ENCODE measurements at regions not wholly inside any gene's neighbourhood (a gene's known extent, or its start where the extent isn't known, plus 50 kb on each side); places are given as distances from the start of the nearest gene placed in this dataset.

DNA sequence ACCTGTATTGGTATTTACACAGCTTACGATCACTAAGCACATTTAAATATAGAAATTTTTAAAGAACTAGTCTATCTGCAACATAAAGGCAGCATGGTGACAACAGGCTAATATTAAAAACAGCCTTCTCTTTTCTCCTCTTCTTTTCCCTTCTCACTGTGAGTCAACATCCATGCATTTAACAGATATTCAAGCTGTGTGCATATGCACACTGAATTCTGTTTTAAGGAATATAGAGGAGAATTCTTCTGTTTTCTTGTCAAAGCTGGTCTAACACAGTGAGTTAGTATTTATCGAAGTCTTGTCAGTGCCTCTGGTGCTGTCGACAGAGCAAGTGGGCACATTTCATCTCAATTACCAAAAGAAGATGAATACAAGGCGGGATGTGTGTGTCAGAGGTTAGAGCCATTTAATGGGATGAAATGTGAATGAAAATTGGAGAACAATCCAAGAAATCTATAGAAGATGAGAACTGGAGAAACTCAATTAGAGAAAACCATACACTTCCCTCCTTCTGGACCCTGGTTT, 282.3 kb downstream of the FAT3 start:
- Histone ChIP-seq H4K5ac (ENCODE audit: insufficient read length, low read depth, low read length) (no peak overlapping the region), H2BK12ac (ENCODE audit: insufficient read length, low read depth, low read length) (no peak overlapping the region), H2AFZ (ENCODE audit: low read length) (no peak overlapping the region), H3K27me3 (ENCODE audit: insufficient read depth, low read length) (no peaks in the 10 kb centered on the region), H2BK5ac (ENCODE audit: insufficient read length, low read length) (no peak overlapping the region), H3K79me1 (ENCODE audit: insufficient read depth, low read depth, low read length, poor library complexity, severe bottlenecking) (no peaks in the 10 kb centered on the region), H3K23me2 (ENCODE audit: insufficient read length, low read depth, low read length, poor library complexity, severe bottlenecking) (no peaks in the 10 kb centered on the region), H2AK5ac (ENCODE audit: insufficient read length, low read length) (no peak overlapping the region), H2BK120ac (ENCODE audit: low read depth, low read length, poor library complexity, severe bottlenecking) (no peak overlapping the region), H3K9me3 (ENCODE audit: control insufficient read depth, low read depth, low read length) (no peaks in the 10 kb centered on the region), H3K23ac (ENCODE audit: insufficient read length, low read depth, low read length) (no peak overlapping the region), H4K8ac (replicated peaks; ENCODE audit: insufficient read length, low read depth, low read length) (no peak overlapping the region), H3K18ac (ENCODE audit: insufficient read length, low read depth, low read length) (no peak overlapping the region), H3K27ac (ENCODE audit: insufficient read length, low read depth, low read length) (no peak overlapping the region), H4K91ac (ENCODE audit: insufficient read length, low read depth, low read length) (no peak overlapping the region), H2BK15ac (ENCODE audit: low read depth, low read length) (no peak overlapping the region), H3K56ac (ENCODE audit: insufficient read length, low read depth, low read length) (no peak overlapping the region), H3K4me1 (ENCODE audit: insufficient read depth, low read length) (peaks cover 14% of the 10 kb centered on the region), H3K79me2 (ENCODE audit: insufficient read depth, low read length) (no peaks in the 10 kb centered on the region), H3K9ac (ENCODE audit: extremely low read depth, insufficient read length, low read length) (no peak overlapping the region), H4K20me1 (ENCODE audit: control insufficient read depth, insufficient read depth, insufficient read length) (no peaks in the 10 kb centered on the region), H3K4me2 (ENCODE audit: insufficient read depth, insufficient read length, low read length) (no peak overlapping the region), H3T11ph (ENCODE audit: low read length) (no peak overlapping the region), H2BK20ac (ENCODE audit: low read depth, low read length, poor library complexity, severe bottlenecking) (no peak overlapping the region), H3K4ac (ENCODE audit: low read depth, low read length) (no peak overlapping the region), H3K14ac (ENCODE audit: insufficient read depth, low read length) (no peak overlapping the region)
- WGBS (ENCODE audit: extremely low coverage, insufficient read length, low lambda C conversion rate): no CpG with 5 or more reads among the region's 4 CpGs
- H3K4me1 Mint-ChIP-seq: peaks cover 49 to 58% of the 10 kb centered on the region in 2 experiments
- DNase-seq: no peak
- TF ChIP-seq CTCF (conservative IDR thresholded peaks at IDR 0.05): no peak
- 0 out of 7 replicates have a peak, but pooled peaks cover 0 to 2% (median 0%) of the 10 kb centered on the region in 3 experiments for H3K36me3 Mint-ChIP-seq (ENCODE audit: insufficient read depth in 1 of 3, low read depth in 3 of 3)
- peak overlapping the region in 1 of 3 experiments; percentile 46; a peak in 2 of 7 replicates for H3K27ac Mint-ChIP-seq
- H3K4me3 Mint-ChIP-seq: no peak overlapping the region
- H3K27me3 Mint-ChIP-seq (ENCODE audit: low read depth): no peaks in the 10 kb centered on the region
- H3K9me3 Mint-ChIP-seq: no peaks in the 10 kb centered on the region
